ENCODE measurements at regions not wholly inside any gene's neighbourhood (a gene's known extent, or its start where the extent isn't known, plus 50 kb on each side); places are given as distances from the start of the nearest gene placed in this dataset.

- Mint-ChIP-seq H3K4me1 (no peaks in the 10 kb centered on the region), H3K27ac (no peak overlapping the region), H3K9me3 (ENCODE audit: insufficient read depth) (no peaks in the 10 kb centered on the region), H3K4me3 (no peak overlapping the region), H3K27me3 (peaks cover 49% of the 10 kb centered on the region)
- ChIA-PET CTCF (no interaction called here), POLR2A (no interaction called here)
- Histone ChIP-seq H3K9ac (ENCODE audit: low read length) (no peak overlapping the region), H3K79me2 (ENCODE audit: control insufficient read depth, insufficient read depth, low read length) (no peaks in the 10 kb centered on the region), H2AFZ (ENCODE audit: insufficient read depth, low read depth, low read length, poor library complexity, severe bottlenecking) (no peak overlapping the region), H3K27me3 (replicated peaks in 1 of 4; ENCODE audit: control extremely low read depth in 1 of 4, control insufficient read depth in 3 of 4, insufficient read depth in 4 of 4, low read length in 3 of 4) (peaks cover 0 to 3% (median 0%) of the 10 kb centered on the region in 4 experiments), H4K20me1 (ENCODE audit: control insufficient read depth, insufficient read depth, low read length, poor library complexity, severe bottlenecking) (no peaks in the 10 kb centered on the region), H3K4me1 (ENCODE audit: control insufficient read depth in 2 of 2, insufficient read depth in 2 of 2, low read length in 2 of 2) (no peaks in the 10 kb centered on the region), H3K27ac (ENCODE audit: low read length in 2 of 2) (no peak overlapping the region), H3K36me3 (replicated peaks in 1 of 2; ENCODE audit: control extremely low read depth in 1 of 2, control insufficient read depth in 1 of 2, extremely low read depth in 1 of 2, insufficient read depth in 2 of 2, low read length in 1 of 2) (no peaks in the 10 kb centered on the region), H3K9me3 (ENCODE audit: control extremely low read depth in 1 of 3, control insufficient read depth in 2 of 3, insufficient read depth in 1 of 3, low read length in 2 of 3) (no peaks in the 10 kb centered on the region), H3K4me3 (ENCODE audit: control extremely low read depth in 1 of 5, extremely low read depth in 1 of 5, insufficient read depth in 1 of 5, low read depth in 2 of 5, low read length in 4 of 5) (no peak overlapping the region), H3K4me2 (replicated peaks; ENCODE audit: low read depth, low read length, poor library complexity, severe bottlenecking) (no peak overlapping the region)
- intact Hi-C loops (cut with micrococcal nuclease) = no loop called here
- WGBS (ENCODE audit: insufficient coverage) = 77% methylated on average over 7 of the region's 9 CpGs
- DNase-seq (no peak), ATAC-seq (ENCODE audit: low read depth) (no peak)
- TF ChIP-seq EZH2 (IDR thresholded peaks at IDR 0.05; ENCODE audit: borderline replicate concordance, insufficient read depth, low read depth, low read length, poor library complexity, severe bottlenecking) (no peak), CTCF (IDR thresholded peaks at IDR 0.05) (no peak)
Measured at GRCh38 chr15:58355382-58355971, 76.3 kb upstream of the LIPC start.

GRCh38 chr15:58355973-58356372, 75.8 kb upstream of the LIPC start:
- TF ChIP-seq CTCF (IDR thresholded peaks at IDR 0.05) = no peak
- TF ChIP-seq EZH2 (IDR thresholded peaks at IDR 0.05; ENCODE audit: borderline replicate concordance, insufficient read depth, low read depth, low read length, poor library complexity, severe bottlenecking) = no peak
- no peaks in the 10 kb centered on the region for H3K4me1 ChIP-seq (ENCODE audit: control insufficient read depth in 2 of 2, insufficient read depth in 2 of 2, low read length in 2 of 2)
- H4K20me1 ChIP-seq (ENCODE audit: control insufficient read depth, insufficient read depth, low read length, poor library complexity, severe bottlenecking) = no peaks in the 10 kb centered on the region
- ChIA-PET POLR2A (no interaction called here), CTCF (no interaction called here)
- WGBS (ENCODE audit: insufficient coverage) = 88% methylated on average over 9 of the region's 10 CpGs
- no peaks in the 10 kb centered on the region for H3K79me2 ChIP-seq (ENCODE audit: control insufficient read depth, insufficient read depth, low read length)
- no peak overlapping the region for H3K9ac ChIP-seq (ENCODE audit: low read length)
- no peaks in the 10 kb centered on the region for H3K27me3 ChIP-seq (replicated peaks in 1 of 4; ENCODE audit: control extremely low read depth in 1 of 4, control insufficient read depth in 3 of 4, insufficient read depth in 4 of 4, low read length in 3 of 4)
- H3K36me3 ChIP-seq (replicated peaks in 1 of 2; ENCODE audit: control extremely low read depth in 1 of 2, control insufficient read depth in 1 of 2, extremely low read depth in 1 of 2, insufficient read depth in 2 of 2, low read length in 1 of 2) = no peaks in the 10 kb centered on the region
- H3K4me3 ChIP-seq (ENCODE audit: control extremely low read depth in 1 of 5, extremely low read depth in 1 of 5, insufficient read depth in 1 of 5, low read depth in 2 of 5, low read length in 4 of 5) = no peak overlapping the region
- no peak overlapping the region for H3K4me2 ChIP-seq (replicated peaks; ENCODE audit: low read depth, low read length, poor library complexity, severe bottlenecking)
- ATAC-seq (ENCODE audit: low read depth) = no peak
- intact Hi-C loops (cut with micrococcal nuclease) = no loop called here
- no peaks in the 10 kb centered on the region for H3K9me3 ChIP-seq (ENCODE audit: control extremely low read depth in 1 of 3, control insufficient read depth in 2 of 3, insufficient read depth in 1 of 3, low read length in 2 of 3)
- Mint-ChIP-seq H3K9me3 (ENCODE audit: insufficient read depth) (no peaks in the 10 kb centered on the region), H3K27ac (no peak overlapping the region), H3K27me3 (peaks cover 50% of the 10 kb centered on the region), H3K4me1 (no peaks in the 10 kb centered on the region), H3K4me3 (no peak overlapping the region)
- H2AFZ ChIP-seq (ENCODE audit: insufficient read depth, low read depth, low read length, poor library complexity, severe bottlenecking) = no peak overlapping the region
- no peak for DNase-seq
- H3K27ac ChIP-seq (ENCODE audit: low read length in 2 of 2) = no peak overlapping the region

Measured in B cell (primary cell).